IMR-90 (cell line): ENCODE measurements at regions not wholly inside any gene's neighbourhood (a gene's known extent, or its start where the extent isn't known, plus 50 kb on each side); places are given as distances from the start of the nearest gene placed in this dataset.
A peak's percentile ranks its signal among the peaks of the same experiment; 100 is the strongest.

Experiments
- ATAC-seq: fragments of 200-7000 bp; cut with Tn5 transposase; 2 replicates; pipeline ENCODE4 v1.9.1; 2020; ENCODE audit warnings: low read depth, mild to moderate bottlenecking, moderate library complexity
- BruUV-seq: library from RNA; stranded (reverse); fragments of 400-500 nt; replicated peaks from 2 replicates; lab custom pipeline; 2021; lab: Mats Ljungman, UMichigan
- CTCF ChIA-PET: fragments of 300-600 bp; formaldehyde crosslinking; extraction: SDS; loops from one replicate; lab custom pipeline; 2021; ENCODE audit warnings: antibody characterized with exemption; lab: Yijun Ruan, JAX
- POLR2A ChIA-PET: fragments of 300-600 bp; sonication (Branson Sonifier 250); formaldehyde crosslinking; loops from one replicate; lab custom pipeline; 2022; ENCODE audit warnings: antibody characterized with exemption; ENCODE audit not compliant: unreplicated experiment; lab: Charles Lee
- DNase-seq: peaks from one replicate; pipeline ENCODE4 v3.0.0; 2013
- H2AFZ ChIP-seq: replicated peaks from 2 replicates; pipeline ENCODE3; 2013; ENCODE audit warnings: low read length, mild to moderate bottlenecking; ENCODE audit not compliant: poor library complexity
- H2AK5ac ChIP-seq: 2 replicates; pipeline ENCODE4 v1.6.1; 2013; ENCODE audit warnings: low read depth, low read length, inconsistent platforms
- H2AK9ac ChIP-seq: replicated peaks from 2 replicates; pipeline ENCODE3; 2013; ENCODE audit warnings: mild to moderate bottlenecking, low read depth, low read length, moderate library complexity; ENCODE audit not compliant: poor library complexity
- H2BK120ac ChIP-seq: 2 replicates; pipeline ENCODE4 v1.6.1; 2013; ENCODE audit warnings: low read depth, low read length, inconsistent platforms
- H2BK15ac ChIP-seq: 3 replicates; pipeline ENCODE4 v1.6.1; 2013; ENCODE audit warnings: low read depth, low read length, inconsistent platforms
- H2BK20ac ChIP-seq: 2 replicates; pipeline ENCODE4 v1.6.1; 2013; ENCODE audit warnings: low read depth, mild to moderate bottlenecking, inconsistent platforms, low read length, moderate library complexity
- H2BK5ac ChIP-seq: 2 replicates; pipeline ENCODE4 v1.6.1; 2013; ENCODE audit warnings: mild to moderate bottlenecking, low read depth, low read length, inconsistent platforms; ENCODE audit not compliant: poor library complexity, severe bottlenecking
- H3K14ac ChIP-seq: replicated peaks from 2 replicates; pipeline ENCODE4 v1.6.1; 2013; ENCODE audit warnings: low read depth, low read length, inconsistent platforms
- H3K18ac ChIP-seq: 2 replicates; pipeline ENCODE4 v1.6.1; 2013; ENCODE audit warnings: low read depth, low read length, control low read depth
- H3K23ac ChIP-seq: 2 replicates; pipeline ENCODE4 v1.6.1; 2013; ENCODE audit warnings: low read depth, low read length, inconsistent platforms
- H3K27ac ChIP-seq: 2 replicates; pipeline ENCODE4 v1.5.1; 2013; ENCODE audit warnings: mild to moderate bottlenecking, control low read depth, low read length; ENCODE audit not compliant: insufficient read depth
- H3K27me3 ChIP-seq: 2 replicates; pipeline ENCODE4 v1.6.1; 2013; ENCODE audit warnings: low read length; ENCODE audit not compliant: control insufficient read depth, insufficient read depth
- H3K36me3 ChIP-seq: 2 replicates; pipeline ENCODE4 v1.6.1; 2013; ENCODE audit warnings: low read length, mixed read lengths; ENCODE audit not compliant: control insufficient read depth, insufficient read depth
- H3K4ac ChIP-seq: 2 replicates; pipeline ENCODE4 v1.6.1; 2013; ENCODE audit warnings: low read depth, low read length, inconsistent platforms
- H3K4me1 ChIP-seq: 2 replicates; pipeline ENCODE4 v1.6.1; 2013; ENCODE audit warnings: low read length, mixed read lengths; ENCODE audit not compliant: control insufficient read depth, insufficient read depth
- H3K4me2 ChIP-seq: 2 replicates; pipeline ENCODE4 v1.6.1; 2013; ENCODE audit warnings: low read depth, mild to moderate bottlenecking, control low read depth, low read length, moderate library complexity
- H3K4me3 ChIP-seq: 2 replicates; pipeline ENCODE4 v1.5.1; 2013; ENCODE audit warnings: low read depth, mild to moderate bottlenecking, control low read depth, low read length, moderate library complexity; ENCODE audit not compliant: insufficient read depth
- H3K56ac ChIP-seq: 2 replicates; pipeline ENCODE4 v1.6.1; 2013; ENCODE audit warnings: low read length, inconsistent platforms; ENCODE audit not compliant: insufficient read depth; ENCODE audit errors: extremely low read depth
- H3K79me1 ChIP-seq, 2 experiments: 2 replicates each; pipeline ENCODE4 v1.6.1; 2013; ENCODE audit warnings: low read length in 2 of 2, inconsistent platforms in 1 of 2, low read depth in 1 of 2
- H3K9ac ChIP-seq: 2 replicates; pipeline ENCODE4 v1.6.1; 2013; ENCODE audit warnings: low read depth, low read length, control low read depth
- H3K9me1 ChIP-seq: 2 replicates; pipeline ENCODE4 v1.6.1; 2013; ENCODE audit warnings: low read length, inconsistent platforms; ENCODE audit not compliant: insufficient read depth
- H3K9me3 ChIP-seq: 2 replicates; pipeline ENCODE4 v1.6.1; 2013; ENCODE audit warnings: low read length; ENCODE audit not compliant: control insufficient read depth, insufficient read depth
- H4K20me1 ChIP-seq: 2 replicates; pipeline ENCODE4 v1.6.1; 2013; ENCODE audit warnings: low read length, inconsistent platforms; ENCODE audit not compliant: insufficient read depth
- H4K5ac ChIP-seq: 2 replicates; pipeline ENCODE4 v1.6.1; 2013; ENCODE audit warnings: mild to moderate bottlenecking, low read depth, low read length, control low read depth
- H4K8ac ChIP-seq, 2 experiments: 2 replicates each; pipeline ENCODE4 v1.6.1; 2013; ENCODE audit warnings: low read depth in 2 of 2, low read length in 2 of 2, control low read depth in 1 of 2, inconsistent platforms in 1 of 2
- H4K91ac ChIP-seq: 2 replicates; pipeline ENCODE4 v1.6.1; 2013; ENCODE audit warnings: low read depth, low read length, inconsistent platforms; ENCODE audit not compliant: insufficient read depth
- BHLHE40 ChIP-seq: fragments of 150-350 bp; IDR thresholded peaks from 2 replicates; pipeline ENCODE4 v1.6.1; 2016; ENCODE audit warnings: mild to moderate bottlenecking, low read depth, low read length
- CEBPB ChIP-seq: IDR thresholded peaks from 2 replicates; pipeline ENCODE4 v1.6.1; 2012; ENCODE audit warnings: low read depth, low read length, improper control_type of control experiment
- CHD1 ChIP-seq: IDR thresholded peaks from 2 replicates; pipeline ENCODE4 v1.6.1; 2012; ENCODE audit warnings: low read depth, low read length, improper control_type of control experiment
- ELK1 ChIP-seq: fragments of 150-350 bp; IDR thresholded peaks from 2 replicates; pipeline ENCODE4 v1.6.1; 2016; ENCODE audit warnings: low read depth, mild to moderate bottlenecking, low read length, moderate library complexity, borderline replicate concordance
- FOS ChIP-seq: fragments of 150-350 bp; IDR thresholded peaks from 2 replicates; pipeline ENCODE4 v1.6.1; 2016; ENCODE audit warnings: low read depth, low read length
- MAFK ChIP-seq: IDR thresholded peaks from 2 replicates; pipeline ENCODE4 v1.6.1; 2012; ENCODE audit warnings: low read depth, low read length, improper control_type of control experiment
- MAZ ChIP-seq: IDR thresholded peaks from 2 replicates; pipeline ENCODE4 v1.6.1; 2012; ENCODE audit warnings: low read depth, mild to moderate bottlenecking, low read length, improper control_type of control experiment, moderate library complexity, borderline replicate concordance
- MXI1 ChIP-seq: IDR thresholded peaks from 2 replicates; pipeline ENCODE4 v1.6.1; 2012; ENCODE audit warnings: low read depth, mild to moderate bottlenecking, low read length, moderate library complexity, borderline replicate concordance
- NFE2L2 ChIP-seq: fragments of 150-350 bp; IDR thresholded peaks from 2 replicates; pipeline ENCODE4 v1.6.1; 2016; ENCODE audit warnings: low read depth, mild to moderate bottlenecking, low read length
- RFX5 ChIP-seq: IDR thresholded peaks from 2 replicates; pipeline ENCODE4 v1.8.0; 2012; ENCODE audit warnings: low read depth, mild to moderate bottlenecking, low read length, moderate library complexity
- USF2 ChIP-seq: fragments of 150-350 bp; IDR thresholded peaks from 2 replicates; pipeline ENCODE4 v1.6.1; 2017; ENCODE audit warnings: mild to moderate bottlenecking, antibody characterized with exemption, low read length, low read depth
- WGBS, 2 experiments: methylation state at CpG; one replicate each; pipeline versions ENCODE4 v1.1.5 to v1.1.7; 2013; ENCODE audit warnings: missing lambda C conversion rate in 2 of 2; ENCODE audit not compliant: insufficient read length in 1 of 2; ENCODE audit errors: extremely low coverage in 2 of 2; 5-methylcytosine and 5-hydroxymethylcytosine counted together
- dilution Hi-C: fragments of 300-500 bp; cut with HindIII; formaldehyde crosslinking; loops from one replicate; pipeline ENCODE4 v1.14.3; 2018; ENCODE audit warnings: low sequenced_read_pairs; ENCODE audit not compliant: unreplicated experiment
- in situ Hi-C: fragments of 300-500 bp; cut with MboI; formaldehyde crosslinking; loops from 3 replicates; pipeline ENCODE4 v1.14.3; 2019; ENCODE audit warnings: low sequenced_read_pairs, inconsistent platforms, mixed read lengths
- intact Hi-C: fragments of 100-400 bp; cut with micrococcal nuclease; formaldehyde crosslinking; loops from 2 replicates; pipeline ENCODE4 v1.10.0; 2022

- Histone ChIP-seq H2AK5ac (no peak overlapping the region), H4K5ac (no peak overlapping the region), H3K4me1 (no peaks in the 10 kb centered on the region), H3K18ac (no peak overlapping the region), H4K91ac (no peak overlapping the region), H3K4me3 (no peak overlapping the region), H4K8ac (no peak overlapping the region), H3K9me1 (no peaks in the 10 kb centered on the region), H2AK9ac (no peak overlapping the region), H3K27me3 (no peaks in the 10 kb centered on the region), H3K9ac (no peak overlapping the region), H3K4me2 (no peak overlapping the region), H3K79me1 (no peaks in the 10 kb centered on the region), H3K14ac (0 out of 2 replicates have a peak overlapping the region, but pooled peaks have one; percentile 9), H3K23ac (no peak overlapping the region), H3K27ac (no peak overlapping the region), H3K36me3 (no peaks in the 10 kb centered on the region), H2AFZ (no peak overlapping the region), H2BK15ac (no peak overlapping the region), H2BK5ac (no peak overlapping the region), H3K4ac (no peak overlapping the region), H2BK120ac (no peak overlapping the region), H2BK20ac (no peak overlapping the region), H3K9me3 (no peaks in the 10 kb centered on the region), H3K56ac (no peak overlapping the region), H4K20me1 (no peaks in the 10 kb centered on the region)
- BruUV-seq = no TSS peak
- dilution Hi-C loops (no loop called here), in situ Hi-C loops (no loop called here), intact Hi-C loops (no loop called here)
- TF ChIP-seq ELK1 (no peak), USF2 (no peak), MAZ (no peak), MXI1 (no peak), RFX5 (no peak), FOS (no peak), BHLHE40 (no peak), NFE2L2 (no peak), CHD1 (no peak), CEBPB (no peak), MAFK (no peak)
- ATAC-seq (no peak), DNase-seq (peak; percentile 14)
- ChIA-PET POLR2A (no interaction called here), CTCF (no interaction called here)
- no CpG with 5 or more reads among the region's 2 CpGs for WGBS, 2 experiments
Measured at GRCh38 chr3:106048946-106049481, 180.2 kb upstream of the CBLB start.
